MM.1S (cell line): ENCODE measurements at regions not wholly inside any gene's neighbourhood (a gene's known extent, or its start where the extent isn't known, plus 50 kb on each side); places are given as distances from the start of the nearest gene placed in this dataset.
A peak's percentile ranks its signal among the peaks of the same experiment; 100 is the strongest.

Source experiments
- DNase-seq: peaks from one replicate; pipeline ENCODE4 v3.0.0-alpha.2; 2015
- H2AFZ ChIP-seq: fragments of 300-600 bp; sonication (generic); 2 replicates; pipeline ENCODE4 v1.6.0; 2016; ENCODE audit warnings: antibody characterized with exemption, low read length
- H3F3A ChIP-seq: fragments of 300-600 bp; sonication (generic); 2 replicates; pipeline ENCODE4 v1.6.1; 2016; ENCODE audit warnings: mild to moderate bottlenecking, antibody characterized with exemption, low read length, moderate library complexity, mixed read lengths; ENCODE audit not compliant: insufficient read depth
- H3K27ac ChIP-seq: fragments of 300-600 bp; sonication (generic); 2 replicates; pipeline ENCODE4 v1.5.1; 2016; ENCODE audit warnings: mild to moderate bottlenecking, low read length
- H3K27me3 ChIP-seq: fragments of 300-600 bp; sonication (generic); replicated peaks from 2 replicates; pipeline ENCODE4 v1.6.0; 2016; ENCODE audit warnings: low read length; ENCODE audit not compliant: insufficient read depth
- H3K36me3 ChIP-seq: fragments of 300-600 bp; sonication (generic); replicated peaks from 2 replicates; pipeline ENCODE4 v1.6.1; 2016; ENCODE audit warnings: mild to moderate bottlenecking, low read length, mixed read lengths; ENCODE audit not compliant: insufficient read depth
- H3K4me1 ChIP-seq: fragments of 300-600 bp; sonication (generic); 2 replicates; pipeline ENCODE4 v1.6.1; 2016; ENCODE audit warnings: low read length, mixed read lengths
- H3K4me2 ChIP-seq: fragments of 300-600 bp; sonication (generic); 2 replicates; pipeline ENCODE4 v1.6.0; 2016; ENCODE audit warnings: low read depth, low read length
- H3K4me3 ChIP-seq: fragments of 300-600 bp; sonication (generic); 2 replicates; pipeline ENCODE4 v1.5.1; 2016; ENCODE audit warnings: low read length, mixed read lengths
- H3K79me2 ChIP-seq: fragments of 300-600 bp; sonication (generic); 2 replicates; pipeline ENCODE4 v1.6.1; 2016; ENCODE audit warnings: mixed run types, low read length, mixed read lengths
- H3K9ac ChIP-seq: fragments of 300-600 bp; sonication (generic); 2 replicates; pipeline ENCODE4 v1.6.1; 2016; ENCODE audit warnings: low read length, mixed read lengths
- H3K9me2 ChIP-seq: fragments of 300-600 bp; sonication (generic); replicated peaks from 2 replicates; pipeline ENCODE4 v1.6.1; 2016; ENCODE audit warnings: mild to moderate bottlenecking, low read length, mixed read lengths; ENCODE audit not compliant: insufficient read depth
- H3K9me3 ChIP-seq: fragments of 300-600 bp; sonication (generic); replicated peaks from 2 replicates; pipeline ENCODE4 v1.6.1; 2016; ENCODE audit warnings: mild to moderate bottlenecking, low read length, mixed read lengths; ENCODE audit not compliant: insufficient read depth
- H4K20me1 ChIP-seq: fragments of 300-600 bp; sonication (generic); 2 replicates; pipeline ENCODE4 v1.6.1; 2016; ENCODE audit warnings: mild to moderate bottlenecking, low read length, moderate library complexity, mixed read lengths; ENCODE audit not compliant: insufficient read depth
- EZH2 ChIP-seq: fragments of 300-600 bp; sonication (generic); optimal IDR thresholded peaks from 2 replicates; pipeline ENCODE3; 2017; ENCODE audit warnings: low read depth, mild to moderate bottlenecking, antibody characterized with exemption, low read length, mixed read lengths
- EZH2phosphoT487 ChIP-seq: fragments of 300-600 bp; sonication (generic); IDR thresholded peaks from 2 replicates; pipeline ENCODE4 v1.6.1; 2018; ENCODE audit warnings: antibody characterized with exemption, low read length
- TF ChIP-seq, protein P1 (sequence below): fragments of 300-600 bp; sonication (generic); IDR thresholded peaks from 2 replicates; pipeline ENCODE4 v1.5.1; 2016; ENCODE audit warnings: antibody characterized with exemption, low read length, mixed read lengths

GRCh38 chr12:38053655-38054464, 262.7 kb upstream of the ALG10B start:
- no peak overlapping the region for H3K27ac ChIP-seq
- peak overlapping the region; percentile 53 for H3K4me2 ChIP-seq

DNA sequence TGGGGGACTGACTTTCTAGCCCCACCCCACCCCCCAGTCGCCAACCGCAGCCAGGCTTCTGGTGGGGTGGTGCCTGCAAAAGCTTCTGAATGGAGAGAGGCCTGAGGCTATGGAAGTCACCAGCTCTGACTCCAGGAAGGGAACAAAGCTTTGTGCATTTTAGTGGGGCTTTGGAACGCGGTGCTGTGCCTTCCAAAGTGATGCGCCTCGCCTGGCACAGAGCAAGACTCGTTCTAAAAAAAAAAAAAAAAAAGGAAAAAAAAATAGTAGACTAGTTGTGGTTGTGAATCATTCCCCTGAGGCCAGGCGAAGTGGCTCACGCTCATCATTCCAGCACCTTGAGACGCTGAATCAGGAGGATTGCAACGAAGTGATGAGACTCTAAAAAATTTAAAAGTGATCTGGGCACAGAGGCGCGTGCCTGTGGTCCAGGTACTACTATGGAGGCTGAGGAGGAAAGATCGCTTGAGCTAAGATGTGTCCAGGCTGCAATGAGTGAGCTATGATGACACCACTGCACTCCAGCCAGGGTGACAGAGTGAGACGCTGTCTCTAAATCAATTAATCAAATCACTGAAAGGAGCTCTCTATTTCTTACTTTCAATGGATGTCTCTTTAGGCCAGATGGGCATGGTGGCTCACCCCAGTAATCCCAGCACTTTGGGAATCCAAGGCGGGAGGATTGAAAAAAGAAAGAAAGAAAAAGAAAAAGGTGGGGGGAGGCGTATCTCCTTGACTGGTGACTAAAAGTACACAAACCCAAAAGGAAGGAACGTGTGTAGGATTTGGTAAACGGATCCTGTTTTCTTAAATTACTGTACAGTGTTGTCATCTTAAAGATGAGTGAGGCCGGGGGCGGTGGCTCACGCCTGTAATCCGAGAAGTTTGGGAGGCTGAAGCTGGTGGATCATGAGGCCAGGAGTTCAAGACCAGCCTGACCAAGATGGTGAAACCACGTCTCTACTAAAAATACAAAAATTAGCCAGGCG, 259.6 kb upstream of the ALG10B start:
- Histone ChIP-seq H3K9ac (no peak overlapping the region), H3K4me2 (no peak overlapping the region), H2AFZ (no peak overlapping the region), H3K4me3 (no peak overlapping the region), H3K9me3 (no peaks in the 10 kb centered on the region), H3K27ac (no peak overlapping the region), H3K4me1 (no peaks in the 10 kb centered on the region), H3K79me2 (no peaks in the 10 kb centered on the region), H3F3A (no peaks in the 10 kb centered on the region), H3K27me3 (no peaks in the 10 kb centered on the region), H3K36me3 (no peaks in the 10 kb centered on the region), H4K20me1 (no peaks in the 10 kb centered on the region), H3K9me2 (no peaks in the 10 kb centered on the region)
- TF ChIP-seq EZH2phosphoT487 (no peak), EZH2 (no peak)
- TF ChIP-seq, protein P1, sequence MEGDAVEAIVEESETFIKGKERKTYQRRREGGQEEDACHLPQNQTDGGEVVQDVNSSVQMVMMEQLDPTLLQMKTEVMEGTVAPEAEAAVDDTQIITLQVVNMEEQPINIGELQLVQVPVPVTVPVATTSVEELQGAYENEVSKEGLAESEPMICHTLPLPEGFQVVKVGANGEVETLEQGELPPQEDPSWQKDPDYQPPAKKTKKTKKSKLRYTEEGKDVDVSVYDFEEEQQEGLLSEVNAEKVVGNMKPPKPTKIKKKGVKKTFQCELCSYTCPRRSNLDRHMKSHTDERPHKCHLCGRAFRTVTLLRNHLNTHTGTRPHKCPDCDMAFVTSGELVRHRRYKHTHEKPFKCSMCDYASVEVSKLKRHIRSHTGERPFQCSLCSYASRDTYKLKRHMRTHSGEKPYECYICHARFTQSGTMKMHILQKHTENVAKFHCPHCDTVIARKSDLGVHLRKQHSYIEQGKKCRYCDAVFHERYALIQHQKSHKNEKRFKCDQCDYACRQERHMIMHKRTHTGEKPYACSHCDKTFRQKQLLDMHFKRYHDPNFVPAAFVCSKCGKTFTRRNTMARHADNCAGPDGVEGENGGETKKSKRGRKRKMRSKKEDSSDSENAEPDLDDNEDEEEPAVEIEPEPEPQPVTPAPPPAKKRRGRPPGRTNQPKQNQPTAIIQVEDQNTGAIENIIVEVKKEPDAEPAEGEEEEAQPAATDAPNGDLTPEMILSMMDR = no peak
- DNase-seq = no peak

More at GRCh38 chr12:38053655-38054464, 262.7 kb upstream of the ALG10B start:
- TF ChIP-seq EZH2phosphoT487 = no peak
- TF ChIP-seq, protein P1 = peak; percentile 53
- Histone ChIP-seq H3K4me3 (peak overlapping the region; percentile 44), H3K9me2 (no peaks in the 10 kb centered on the region), H4K20me1 (no peaks in the 10 kb centered on the region), H2AFZ (peak overlapping the region; percentile 64; the same call in 1 of the 2 replicates), H3K9ac (no peak overlapping the region), H3K4me1 (no peaks in the 10 kb centered on the region), H3K36me3 (no peaks in the 10 kb centered on the region), H3K79me2 (no peaks in the 10 kb centered on the region), H3F3A (no peaks in the 10 kb centered on the region), H3K27me3 (no peaks in the 10 kb centered on the region), H3K9me3 (no peaks in the 10 kb centered on the region)
- peak; percentile 73 for DNase-seq

DNA sequence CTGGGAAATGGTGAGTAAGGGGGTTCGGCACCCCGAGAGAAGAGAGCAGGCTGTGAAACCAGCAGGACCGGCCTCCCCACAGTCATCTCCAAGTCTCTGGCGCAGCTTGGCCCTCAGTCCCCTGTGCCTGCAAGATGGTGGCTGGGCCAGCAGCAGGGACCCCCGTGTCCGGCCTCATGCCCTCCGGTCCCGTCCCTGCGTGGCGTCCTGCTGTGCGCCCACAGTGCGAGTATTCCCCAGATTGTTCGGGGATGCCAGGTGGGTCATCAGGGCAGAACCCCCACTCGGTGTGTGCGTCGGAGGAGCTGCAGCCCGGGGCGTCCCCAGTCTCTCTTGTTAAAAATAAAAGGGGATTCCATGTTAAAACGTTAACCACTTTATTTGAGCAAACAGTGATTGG, 216.9 kb upstream of the ALG10B start:
- no peaks in the 10 kb centered on the region for H3K9me2 ChIP-seq
- H3K36me3 ChIP-seq = no peaks in the 10 kb centered on the region
- H2AFZ ChIP-seq = no peak overlapping the region
- DNase-seq = no peak
- no peak overlapping the region for H3K4me3 ChIP-seq
- no peak overlapping the region for H3K27ac ChIP-seq
- H3K9me3 ChIP-seq = no peaks in the 10 kb centered on the region
- no peaks in the 10 kb centered on the region for H3K79me2 ChIP-seq
- no peak for TF ChIP-seq EZH2phosphoT487
- no peak for TF ChIP-seq EZH2
- TF ChIP-seq, protein P1 = no peak
- no peak overlapping the region for H3K4me2 ChIP-seq
- H3K27me3 ChIP-seq = no peaks in the 10 kb centered on the region
- H4K20me1 ChIP-seq = no peaks in the 10 kb centered on the region
- H3K9ac ChIP-seq = no peak overlapping the region
- H3F3A ChIP-seq = no peaks in the 10 kb centered on the region
- H3K4me1 ChIP-seq = no peaks in the 10 kb centered on the region
